Right hindlimb (tissue), 1 donor: ENCODE measurements at regions not wholly inside any gene's neighbourhood (a gene's known extent, or its start where the extent isn't known, plus 50 kb on each side); places are given as distances from the start of the nearest gene placed in this dataset.

Experiments
- DNase-seq: peaks from one replicate; pipeline ENCODE4 v3.0.0-alpha.2; 2018

DNA sequence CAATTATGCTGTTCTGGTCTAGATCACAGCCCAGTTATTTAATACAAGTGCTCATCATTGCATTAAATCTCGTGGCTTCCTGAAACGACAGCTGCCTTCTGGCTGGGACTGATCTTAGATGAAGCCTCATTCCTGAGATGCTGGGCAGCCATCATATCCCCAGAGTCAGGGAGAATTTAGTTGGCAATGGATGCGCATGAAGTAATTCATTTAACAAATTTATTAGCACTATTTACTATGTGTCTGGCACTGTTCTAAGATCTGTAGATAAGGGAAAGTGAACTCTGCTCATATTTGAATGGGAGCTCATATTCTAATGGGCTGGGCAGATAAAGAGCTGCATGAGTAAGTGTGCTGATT is 244.7 kb downstream of the KCNS3 start:
- DNase-seq: no peak

DNA sequence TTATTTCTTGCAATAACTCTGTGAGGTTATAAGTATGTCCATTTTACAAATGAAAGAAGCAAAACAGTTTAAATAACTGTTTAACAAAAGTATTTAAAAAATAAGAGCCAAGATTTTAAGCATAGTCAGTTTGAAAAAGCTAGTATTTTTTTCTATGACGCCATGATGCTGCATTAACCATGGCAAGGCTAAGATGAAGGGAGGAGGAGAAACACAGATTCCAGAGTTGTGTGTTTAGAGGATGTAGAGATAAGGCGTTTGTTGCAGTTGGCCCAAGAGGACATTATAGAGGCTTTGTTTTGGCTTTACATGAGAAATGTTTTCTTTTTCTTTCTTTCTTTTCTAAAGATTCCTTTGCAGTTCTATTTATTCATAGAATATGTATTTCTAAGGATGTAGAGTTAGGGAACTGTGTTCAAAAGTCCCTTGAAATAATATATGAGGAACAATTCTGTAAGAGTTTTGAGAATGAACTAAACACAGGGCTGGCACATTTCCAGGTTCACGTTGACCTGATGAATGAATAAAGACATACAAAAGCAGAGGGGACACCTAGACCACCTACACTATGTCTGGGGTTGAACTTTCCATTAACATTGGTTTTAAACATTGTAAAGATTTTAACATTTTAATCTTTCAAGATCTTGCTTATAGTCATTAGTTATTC is 244.2 kb downstream of the KCNS3 start:
- no peak for DNase-seq

DNA sequence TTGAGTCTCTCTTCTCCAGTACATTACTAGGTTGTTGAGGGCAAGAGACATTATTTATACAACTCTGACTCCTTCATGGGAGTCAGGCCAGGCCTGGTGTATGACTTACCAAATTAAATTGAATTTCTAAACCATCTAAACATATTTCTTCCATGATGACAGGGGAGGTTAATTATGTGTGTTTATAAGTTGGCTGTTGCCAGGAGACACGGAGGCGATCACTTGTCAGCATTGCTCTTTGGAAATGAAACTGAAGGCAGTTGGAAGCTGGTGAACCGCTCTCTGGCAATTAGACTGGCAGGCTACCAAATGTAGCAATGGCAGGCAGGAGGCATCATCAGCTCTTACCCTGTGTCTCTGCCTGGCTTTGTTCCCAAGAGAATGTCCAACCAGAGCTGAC is 241.4 kb downstream of the KCNS3 start:
- DNase-seq: peak; percentile 28

DNA sequence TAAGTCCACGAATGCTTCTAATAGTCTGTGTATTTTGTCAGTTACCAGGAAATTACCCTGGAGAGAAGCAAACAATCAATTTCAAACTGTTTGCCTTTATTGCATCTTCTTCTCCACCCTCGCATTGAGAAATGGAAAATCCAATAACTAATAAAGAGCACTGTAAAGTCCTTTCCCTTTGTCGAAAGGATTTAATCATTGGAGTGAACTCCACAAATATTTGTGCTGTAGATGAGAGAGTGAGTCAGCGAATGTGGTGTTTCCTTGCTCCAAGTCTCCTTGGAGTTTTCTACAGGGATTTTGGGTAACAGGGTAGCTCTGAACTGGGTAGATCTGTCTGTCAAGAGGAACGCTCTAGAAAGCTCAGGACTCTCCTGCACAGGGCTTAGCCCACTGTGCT is 240.2 kb downstream of the KCNS3 start:
- DNase-seq: no peak

DNA sequence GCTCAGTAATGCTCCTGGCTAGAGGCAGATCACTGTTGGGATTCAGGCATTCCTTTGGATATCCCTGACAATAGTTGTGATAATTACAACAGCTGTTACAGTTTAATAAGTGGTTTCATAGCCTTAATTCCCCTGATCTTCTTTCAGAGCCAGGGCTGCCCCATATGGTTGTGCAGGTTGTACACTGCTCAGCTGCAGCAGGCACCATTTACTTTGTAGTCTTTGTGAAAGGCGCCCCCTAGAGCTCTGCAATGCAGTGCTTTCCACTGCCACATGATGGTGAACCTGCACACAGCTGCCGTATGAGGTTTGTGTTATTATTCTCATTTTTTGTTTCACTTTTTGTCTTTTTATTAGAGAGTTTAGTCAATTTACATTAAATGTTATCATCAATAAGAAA is 239.1 kb downstream of the KCNS3 start:
- no peak for DNase-seq

DNA sequence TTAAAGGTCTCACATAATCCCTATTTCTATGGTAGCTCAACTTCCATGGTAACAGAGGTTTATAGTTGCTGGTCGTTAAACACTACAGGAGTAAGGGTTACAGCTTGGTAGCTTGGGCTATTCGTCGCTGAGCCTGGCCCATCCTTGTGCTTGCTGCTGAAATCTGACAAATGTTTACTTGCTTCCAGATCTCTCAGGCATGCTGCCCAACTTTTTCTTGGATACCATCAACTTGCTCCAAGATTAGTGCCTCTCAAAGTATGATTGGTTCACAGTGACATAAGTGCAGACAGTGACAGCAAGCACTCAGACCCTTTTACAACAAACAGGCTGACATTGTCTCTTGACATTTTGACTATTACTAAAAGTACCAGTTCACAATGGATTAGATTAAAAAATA is 231.8 kb downstream of the KCNS3 start:
- no peak for DNase-seq

DNA sequence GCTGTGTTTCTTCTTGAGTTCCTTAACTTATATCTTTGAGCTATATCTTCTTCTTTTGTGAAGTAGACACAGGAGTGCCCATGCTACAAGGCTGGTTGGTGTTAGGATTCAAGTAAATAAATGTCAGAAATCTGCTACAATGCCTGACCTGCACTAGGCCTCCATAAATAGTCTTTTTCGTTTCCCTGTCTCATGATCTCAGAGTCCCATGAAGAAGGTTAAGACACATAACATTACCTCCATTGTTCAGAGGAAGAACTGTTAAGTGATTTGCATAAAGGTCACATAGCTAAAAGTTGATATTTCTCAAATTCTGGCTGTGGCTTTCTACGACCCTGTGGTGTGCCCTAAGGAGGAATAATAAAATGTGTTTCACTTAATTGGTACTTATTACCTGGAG is 228.4 kb downstream of the KCNS3 start:
- DNase-seq: no peak

DNA sequence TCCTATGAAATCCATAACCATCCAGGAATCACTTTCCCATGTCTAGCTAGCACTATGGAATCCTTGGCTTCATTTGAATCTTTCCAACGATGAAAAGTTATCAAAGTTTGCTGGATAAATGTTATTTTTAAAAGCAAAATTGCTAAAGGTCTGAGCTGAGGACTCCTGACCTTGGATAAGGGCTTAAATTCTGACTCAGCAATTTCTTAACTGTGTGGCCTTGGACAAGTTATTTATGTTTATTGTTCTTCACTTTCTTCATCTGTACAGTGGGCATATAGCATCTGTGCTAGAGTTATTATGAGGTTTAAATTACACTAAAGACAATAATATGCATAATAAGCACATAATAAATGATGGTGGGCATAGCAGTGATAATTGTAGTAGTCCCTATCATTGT is 227.5 kb downstream of the KCNS3 start:
- DNase-seq: no peak

DNA sequence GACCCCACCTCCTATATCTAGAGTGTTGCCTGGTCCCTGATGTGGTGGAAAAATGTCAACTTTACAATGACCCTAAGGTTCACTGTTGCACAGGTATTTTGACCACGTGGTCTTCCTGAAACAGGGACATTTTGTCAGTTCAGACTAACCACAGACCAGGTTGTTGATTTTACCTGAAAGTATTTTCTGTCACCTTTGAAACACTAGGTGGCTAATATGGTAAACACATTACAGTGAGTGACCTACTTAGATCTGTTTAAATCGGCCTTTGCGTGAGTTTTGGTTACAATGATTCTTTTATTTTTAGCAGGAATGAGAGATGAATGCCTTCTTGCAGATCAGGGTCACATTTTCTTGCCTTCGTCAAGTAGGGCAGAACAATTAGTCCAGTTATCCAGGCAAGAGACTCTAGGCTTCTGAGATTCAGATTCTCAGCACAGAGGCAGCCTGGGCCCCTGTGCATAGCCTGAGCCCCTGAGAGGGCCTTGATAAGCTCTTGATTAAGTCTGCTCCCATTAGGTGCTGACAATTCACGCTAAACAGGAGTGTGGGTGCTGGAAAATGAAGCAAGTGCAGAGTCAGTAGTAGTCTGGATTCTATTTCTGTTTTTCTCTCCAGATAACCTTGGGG is 226.2 kb downstream of the KCNS3 start:
- DNase-seq: no peak

DNA sequence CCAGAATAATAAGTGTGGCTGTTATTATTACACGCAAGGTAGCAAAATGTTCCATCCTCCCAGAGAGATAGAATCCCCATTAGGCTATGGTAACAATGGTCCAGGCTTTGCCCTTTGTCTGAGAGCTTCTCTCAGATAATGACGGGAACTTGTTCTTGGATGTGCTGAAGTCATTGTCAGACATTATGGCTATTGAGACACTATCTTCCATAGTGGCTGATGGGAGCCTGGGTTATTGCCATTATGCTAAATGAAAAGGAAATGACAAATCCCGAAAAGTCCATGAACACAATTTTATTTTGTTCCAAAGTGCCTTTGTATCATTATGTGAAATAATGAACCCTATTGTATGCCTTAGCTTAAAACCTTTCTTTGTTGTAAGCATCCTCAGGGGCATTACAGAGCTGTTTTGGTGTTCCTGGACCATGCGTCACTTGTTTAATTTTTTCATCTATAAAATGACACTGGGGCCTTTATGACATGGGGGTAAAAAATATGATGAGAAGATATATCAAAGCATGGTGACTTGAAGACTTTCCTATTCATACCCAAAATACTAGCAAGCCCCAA is 218.5 kb downstream of the KCNS3 start:
- DNase-seq: no peak

DNA sequence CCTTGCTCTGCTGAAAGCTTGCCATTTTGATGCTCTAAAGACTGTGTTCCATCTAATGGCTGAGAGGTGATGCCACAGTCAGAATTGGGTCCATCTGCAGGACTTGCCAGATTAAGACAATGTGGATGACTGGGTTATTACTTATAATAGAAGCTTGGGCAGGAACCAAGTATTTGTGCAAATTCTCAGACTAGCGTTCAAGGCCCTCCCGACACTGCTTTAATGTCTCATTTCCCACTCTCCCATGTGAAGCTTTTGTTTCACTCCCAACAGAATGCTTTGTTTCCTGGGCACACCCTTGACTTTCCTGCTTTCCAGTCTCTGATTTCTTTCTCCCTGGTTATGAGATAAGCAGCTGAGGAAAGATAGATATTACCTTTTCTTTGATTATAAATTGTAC is 215.8 kb downstream of the KCNS3 start:
- DNase-seq: no peak

DNA sequence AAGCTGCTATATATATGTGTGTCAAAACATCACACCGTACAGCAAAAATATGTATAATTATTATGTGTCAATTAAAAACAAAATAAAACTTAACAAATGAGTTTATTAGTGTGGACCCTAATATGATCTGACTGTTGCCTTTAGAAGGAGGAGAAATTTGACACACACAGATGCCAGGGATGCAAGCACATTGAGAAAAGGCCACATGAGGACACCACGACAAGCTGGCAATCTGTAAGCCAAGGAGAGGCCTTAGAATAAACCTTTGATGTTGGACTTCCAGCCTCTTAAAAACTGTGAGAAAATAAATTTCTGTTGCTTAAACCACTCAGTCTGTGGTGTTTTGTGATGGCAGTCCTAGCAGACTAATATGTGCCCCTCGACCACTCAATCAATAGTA is 214.7 kb downstream of the KCNS3 start:
- no peak for DNase-seq

DNA sequence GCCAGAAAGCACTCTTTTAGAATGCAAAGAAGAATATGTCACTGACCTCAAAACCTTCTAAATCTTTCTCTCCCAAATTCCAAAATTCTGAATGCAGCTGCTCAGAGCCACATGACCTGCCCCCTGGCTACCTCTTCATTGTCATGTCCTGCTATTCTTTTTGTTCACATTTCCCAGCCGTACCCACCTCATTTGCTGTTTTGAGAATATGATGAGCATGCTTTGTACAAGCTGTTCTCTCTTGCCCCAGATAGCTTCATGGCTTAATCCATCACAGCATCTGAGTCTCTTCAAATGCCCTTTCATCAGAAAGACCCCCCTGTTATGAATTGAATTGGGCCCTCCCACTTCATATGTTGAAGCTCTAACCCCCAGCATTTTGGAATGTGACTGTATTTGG is 214.3 kb downstream of the KCNS3 start:
- no peak for DNase-seq

DNA sequence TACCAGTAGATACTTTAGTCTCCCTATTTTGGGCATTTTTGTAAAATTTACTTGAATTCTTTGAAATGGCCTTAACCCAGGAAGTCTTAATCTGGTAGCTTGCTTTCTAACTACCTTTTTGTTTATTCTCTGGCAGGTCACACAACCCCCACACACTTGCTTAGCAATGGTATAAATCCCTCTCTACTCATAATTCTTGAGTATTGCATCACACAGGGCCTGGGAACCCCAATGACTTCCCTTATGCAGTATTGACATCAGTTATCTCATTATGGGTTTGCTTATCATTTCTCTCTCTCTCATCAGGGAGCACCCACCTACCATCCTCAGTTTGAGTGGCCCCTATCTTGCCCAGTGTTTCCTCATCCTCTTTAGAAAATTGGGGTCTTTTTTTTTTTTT is 207.1 kb downstream of the KCNS3 start:
- DNase-seq: no peak

DNA sequence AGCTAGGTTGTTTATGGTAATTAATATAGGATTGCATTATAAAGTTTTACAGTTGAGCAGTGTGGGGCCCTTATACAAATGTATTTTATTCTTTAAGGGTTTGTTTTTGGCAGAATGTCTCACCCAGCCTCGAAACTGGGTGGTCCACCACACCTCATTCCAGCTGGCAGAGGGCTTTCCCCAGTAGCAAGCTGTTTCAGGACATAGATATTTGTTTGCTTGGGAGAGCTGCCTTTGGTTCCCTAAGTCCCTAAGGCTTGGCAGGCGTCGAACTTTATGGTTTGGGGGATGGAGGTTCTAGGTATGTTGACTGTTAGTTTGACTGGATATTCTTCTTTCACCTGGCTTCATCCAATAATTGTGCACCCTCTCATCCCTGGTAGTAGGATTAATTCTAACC is 205.9 kb downstream of the KCNS3 start:
- no peak for DNase-seq

DNA sequence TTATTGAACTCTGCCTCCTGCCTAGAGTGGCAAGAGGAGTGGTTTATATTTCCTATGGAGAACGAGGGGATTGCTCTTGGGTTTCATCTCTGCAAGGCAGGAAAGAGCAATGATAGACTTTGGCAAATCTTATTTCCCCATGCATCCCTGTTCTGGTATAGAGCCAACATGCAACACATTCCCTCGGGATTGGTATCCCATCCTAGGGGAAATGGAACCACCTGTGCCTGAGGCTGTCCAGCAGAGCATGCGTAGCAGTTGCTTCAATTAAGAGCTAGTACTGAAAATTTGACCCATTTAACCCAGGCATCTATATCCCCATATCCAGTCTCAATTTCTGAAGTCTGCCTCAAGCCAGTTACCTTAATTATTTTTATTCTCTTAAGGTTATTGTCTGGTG is 205.3 kb downstream of the KCNS3 start:
- no peak for DNase-seq

DNA sequence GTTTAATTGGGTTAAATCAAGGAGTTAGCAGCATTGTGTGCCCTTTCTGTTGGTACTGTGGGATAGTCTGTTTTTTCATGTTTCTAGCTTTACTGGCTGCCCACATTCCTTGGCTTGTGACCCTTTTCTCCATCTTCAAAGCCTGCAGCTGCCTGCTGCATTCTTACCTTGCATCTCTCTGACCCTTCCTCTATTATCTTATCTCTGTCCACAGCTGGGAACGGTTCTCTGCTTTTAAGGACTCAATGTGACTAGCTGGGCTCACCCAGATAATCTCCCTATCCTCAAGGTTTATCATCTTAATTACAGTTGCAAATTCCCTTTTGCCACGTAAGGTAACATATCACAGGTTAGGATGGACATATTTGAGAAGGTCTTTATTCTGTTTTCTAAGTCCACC is 199.7 kb downstream of the KCNS3 start:
- DNase-seq: no peak

DNA sequence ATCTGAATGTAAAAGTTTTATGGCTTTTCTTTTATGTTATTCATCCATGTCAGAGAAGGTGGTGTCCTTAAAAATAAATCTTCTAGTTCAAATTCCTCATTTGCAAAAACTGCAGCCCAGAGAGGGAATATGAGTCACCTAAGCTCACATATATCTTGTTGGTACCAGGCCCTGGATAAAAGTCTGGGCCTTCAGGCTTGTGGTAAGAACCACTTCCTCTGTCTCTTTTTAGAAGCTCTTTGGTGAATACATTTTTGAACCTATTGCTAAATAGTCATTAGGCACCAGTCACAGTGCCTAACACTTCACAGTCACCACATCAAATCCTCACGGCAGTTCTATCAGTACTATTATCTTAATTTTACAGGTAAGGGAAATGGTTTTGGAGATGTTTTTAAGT is 199.2 kb downstream of the KCNS3 start:
- DNase-seq: no peak

DNA sequence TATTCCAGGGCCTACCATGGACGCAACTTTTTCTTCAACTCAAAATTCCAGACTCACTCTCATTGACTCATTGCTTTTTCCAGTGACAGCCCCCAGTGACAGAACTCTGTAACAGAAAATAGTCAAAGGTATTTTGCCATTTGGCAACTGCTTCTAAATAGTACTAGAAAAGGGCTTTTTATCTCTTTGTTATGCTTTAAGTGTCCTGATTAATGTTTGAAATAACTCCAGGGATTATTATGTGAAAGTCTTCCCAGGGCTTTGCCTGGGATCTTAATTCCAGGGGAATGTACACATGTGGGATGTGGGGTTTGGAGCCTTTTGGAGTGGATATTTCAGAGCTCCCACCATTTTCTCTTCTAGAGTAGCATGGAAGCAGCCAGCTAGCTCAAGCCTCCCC is 198.8 kb downstream of the KCNS3 start:
- no peak for DNase-seq

DNA sequence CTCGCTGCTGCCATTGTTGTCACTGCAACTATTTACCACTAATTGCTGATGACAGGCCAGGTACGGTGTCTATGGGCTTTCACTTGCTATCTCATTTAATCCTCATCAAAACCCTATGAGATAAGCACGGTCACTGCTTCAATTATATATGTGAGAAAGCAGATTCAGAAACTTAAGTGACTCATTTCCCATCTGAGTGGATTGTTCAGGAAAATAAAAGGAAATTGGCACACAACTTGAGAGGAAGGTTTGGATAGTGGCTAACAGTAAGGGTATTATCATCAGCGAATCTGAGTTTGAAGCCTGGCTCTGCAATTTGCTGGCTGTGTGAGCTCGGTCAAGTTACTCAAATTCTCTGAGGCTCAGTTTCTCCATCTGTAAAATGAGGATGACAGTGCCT is 196.0 kb downstream of the KCNS3 start:
- no peak for DNase-seq

DNA sequence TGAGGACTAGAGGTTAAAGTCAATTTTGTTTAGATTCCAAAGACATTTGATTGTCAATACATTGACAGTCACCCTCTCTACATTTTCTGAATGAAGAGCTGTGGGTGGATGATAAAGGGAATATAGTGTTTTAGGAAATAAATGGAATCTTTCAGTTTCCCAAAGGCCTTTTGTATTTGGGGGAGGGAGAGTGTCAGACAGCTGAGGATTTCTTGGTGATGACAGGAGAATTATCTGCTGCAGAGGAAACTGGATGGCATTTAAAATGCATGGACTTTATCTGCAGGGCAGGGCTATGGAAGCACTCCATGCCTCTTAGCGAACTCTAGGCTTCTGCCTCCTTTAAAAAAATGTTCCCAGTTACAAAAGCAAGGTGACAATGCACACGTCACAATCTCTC is 195.1 kb downstream of the KCNS3 start:
- DNase-seq: no peak

DNA sequence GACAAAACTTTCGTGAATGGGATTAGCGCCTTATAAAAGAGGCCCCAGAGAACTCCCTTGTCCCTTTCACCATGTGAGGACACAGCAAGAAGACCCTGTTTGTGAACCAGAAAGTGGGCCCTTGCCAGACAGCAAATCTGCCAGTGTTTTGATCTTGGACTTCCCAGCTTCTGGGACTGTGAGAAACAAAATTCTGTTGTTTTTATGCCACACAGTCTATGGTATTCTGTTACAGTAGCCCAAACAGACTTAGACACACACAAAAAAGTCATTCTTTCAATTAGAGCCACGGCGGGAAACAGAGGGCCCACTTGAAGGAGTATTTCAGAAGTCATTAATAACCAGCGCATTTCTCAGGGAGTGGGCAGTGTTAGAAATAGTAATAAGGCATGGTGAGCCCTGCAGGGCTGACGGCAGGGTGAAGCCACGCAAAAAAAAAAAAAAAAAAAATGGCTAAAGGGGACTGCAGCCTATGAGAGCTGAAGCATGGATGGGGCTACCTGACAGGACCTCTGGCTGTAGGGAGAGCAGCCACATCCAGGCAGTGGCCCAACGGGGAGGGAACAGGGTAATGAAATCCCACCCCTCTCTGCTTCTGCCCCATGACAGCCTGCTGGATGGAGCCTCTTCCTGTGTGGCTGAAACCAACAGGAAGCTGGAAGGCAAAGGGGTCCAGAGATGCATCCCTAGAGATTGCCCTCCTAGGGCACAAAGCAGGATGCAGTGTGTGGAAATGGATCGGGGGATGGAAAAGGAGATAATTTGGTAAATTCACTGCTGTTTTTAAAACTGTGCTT is 189.3 kb downstream of the KCNS3 start:
- DNase-seq: peak; percentile 44

DNA sequence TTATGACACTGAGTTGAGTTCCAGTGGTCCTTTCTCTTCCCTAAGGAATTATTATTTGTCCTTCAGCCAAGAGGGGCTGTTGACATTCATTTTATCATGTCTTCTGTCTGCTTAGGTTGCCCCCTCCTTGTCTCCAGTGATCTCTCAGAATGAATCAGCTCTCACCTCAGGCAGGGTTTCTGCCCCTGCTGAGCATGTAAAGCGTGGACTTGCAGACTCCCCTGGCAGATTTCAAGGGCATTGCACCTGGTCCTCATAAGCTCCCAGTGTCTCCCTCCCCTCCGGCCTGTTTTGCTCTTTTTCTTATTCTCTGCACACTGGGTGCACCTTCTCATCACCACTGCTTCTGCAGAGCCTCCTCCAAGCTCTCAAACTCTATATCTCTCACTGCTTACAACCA is 188.4 kb downstream of the KCNS3 start:
- no peak for DNase-seq

DNA sequence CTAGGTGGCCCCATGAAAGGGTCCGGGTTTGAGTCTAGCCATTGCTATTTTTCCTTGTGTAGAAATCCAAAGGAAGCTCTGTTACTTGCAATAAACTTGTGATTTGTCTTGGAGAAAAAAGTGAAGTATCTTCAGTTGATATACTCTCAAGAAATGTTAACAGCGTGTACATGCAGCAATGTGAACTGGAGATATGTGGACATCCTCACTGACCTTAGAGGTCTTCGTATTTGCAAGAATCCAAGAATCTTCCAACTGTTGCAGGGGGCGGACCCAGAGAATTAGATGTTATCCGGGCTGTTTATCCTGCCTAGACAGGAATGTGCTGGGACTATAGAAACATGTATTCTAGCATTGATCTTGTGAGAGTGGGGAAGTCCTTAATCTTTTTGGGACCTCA is 187.6 kb downstream of the KCNS3 start:
- no peak for DNase-seq
